ENCODE measurements at regions not wholly inside any gene's neighbourhood (a gene's known extent, or its start where the extent isn't known, plus 50 kb on each side); places are given as distances from the start of the nearest gene placed in this dataset.

GRCh38 chr2:885230-886071, 65.2 kb upstream of the SNTG2 start:
- no peak for DNase-seq (ENCODE audit: low spot score)
- intact Hi-C loops (cut with micrococcal nuclease) = no loop called here
- no peak overlapping the region for H3K27ac Mint-ChIP-seq

GRCh38 chr2:883803-884748, 66.6 kb upstream of the SNTG2 start:
- intact Hi-C loops (cut with micrococcal nuclease) = no loop called here
- H3K4me1 Mint-ChIP-seq (ENCODE audit: low read depth) = no peaks in the 10 kb centered on the region
- DNase-seq (ENCODE audit: low spot score) = no peak
- no peak overlapping the region for H3K4me3 Mint-ChIP-seq
- no peaks in the 10 kb centered on the region for H3K9me3 Mint-ChIP-seq
- H3K27me3 Mint-ChIP-seq (ENCODE audit: insufficient read depth) = peaks cover 5% of the 10 kb centered on the region
- no peak overlapping the region for H3K27ac Mint-ChIP-seq
- H3K36me3 Mint-ChIP-seq (ENCODE audit: low read depth) = no peaks in the 10 kb centered on the region

More at GRCh38 chr2:885230-886071, 65.2 kb upstream of the SNTG2 start:
- H3K36me3 Mint-ChIP-seq (ENCODE audit: low read depth) = no peaks in the 10 kb centered on the region
- no peaks in the 10 kb centered on the region for H3K4me1 Mint-ChIP-seq (ENCODE audit: low read depth)
- H3K27me3 Mint-ChIP-seq (ENCODE audit: insufficient read depth) = peaks cover 5% of the 10 kb centered on the region
- no peaks in the 10 kb centered on the region for H3K9me3 Mint-ChIP-seq
- no peak overlapping the region for H3K4me3 Mint-ChIP-seq

- Mint-ChIP-seq H3K36me3 (ENCODE audit: low read depth) (no peaks in the 10 kb centered on the region), H3K4me3 (no peak overlapping the region), H3K4me1 (ENCODE audit: low read depth) (no peaks in the 10 kb centered on the region), H3K9me3 (no peaks in the 10 kb centered on the region), H3K27me3 (ENCODE audit: insufficient read depth) (peaks cover 5% of the 10 kb centered on the region), H3K27ac (no peak overlapping the region)
- no peak for DNase-seq (ENCODE audit: low spot score)
- intact Hi-C loops (cut with micrococcal nuclease) = no loop called here
These were observed 67.3 kb upstream of the SNTG2 start for GRCh38 chr2:883260-883802.

GRCh38 chr2:881204-881918, 69.3 kb upstream of the SNTG2 start:
- Mint-ChIP-seq H3K4me3 (no peak overlapping the region), H3K4me1 (ENCODE audit: low read depth) (no peaks in the 10 kb centered on the region), H3K27me3 (ENCODE audit: insufficient read depth) (peaks cover 5% of the 10 kb centered on the region), H3K36me3 (ENCODE audit: low read depth) (no peaks in the 10 kb centered on the region), H3K9me3 (no peaks in the 10 kb centered on the region), H3K27ac (no peak overlapping the region)
- intact Hi-C loops (cut with micrococcal nuclease) = no loop called here
- DNase-seq (ENCODE audit: low spot score) = no peak

GRCh38 chr2:880201-880970, 70.3 kb upstream of the SNTG2 start:
- Mint-ChIP-seq H3K36me3 (ENCODE audit: low read depth) (no peaks in the 10 kb centered on the region), H3K9me3 (no peaks in the 10 kb centered on the region), H3K27me3 (ENCODE audit: insufficient read depth) (peaks cover 5% of the 10 kb centered on the region), H3K27ac (no peak overlapping the region), H3K4me1 (ENCODE audit: low read depth) (no peaks in the 10 kb centered on the region), H3K4me3 (no peak overlapping the region)
- no peak for DNase-seq (ENCODE audit: low spot score)
- intact Hi-C loops (cut with micrococcal nuclease) = no loop called here

GRCh38 chr2:879540-879939, 71.1 kb upstream of the SNTG2 start:
- DNase-seq (ENCODE audit: low spot score) = no peak
- Mint-ChIP-seq H3K4me3 (no peak overlapping the region), H3K4me1 (ENCODE audit: low read depth) (no peaks in the 10 kb centered on the region), H3K9me3 (no peaks in the 10 kb centered on the region), H3K27ac (no peak overlapping the region), H3K36me3 (ENCODE audit: low read depth) (no peaks in the 10 kb centered on the region), H3K27me3 (ENCODE audit: insufficient read depth) (peaks cover 5% of the 10 kb centered on the region)
- intact Hi-C loops (cut with micrococcal nuclease) = no loop called here

GRCh38 chr2:878245-878930, 72.3 kb upstream of the SNTG2 start:
- H3K36me3 Mint-ChIP-seq (ENCODE audit: low read depth) = no peaks in the 10 kb centered on the region
- no peak overlapping the region for H3K27ac Mint-ChIP-seq
- no peak for DNase-seq (ENCODE audit: low spot score)
- H3K9me3 Mint-ChIP-seq = no peaks in the 10 kb centered on the region
- intact Hi-C loops (cut with micrococcal nuclease) = no loop called here
- no peak overlapping the region for H3K4me3 Mint-ChIP-seq
- no peaks in the 10 kb centered on the region for H3K4me1 Mint-ChIP-seq (ENCODE audit: low read depth)
- H3K27me3 Mint-ChIP-seq (ENCODE audit: insufficient read depth) = peaks cover 2% of the 10 kb centered on the region

GRCh38 chr2:877747-878146, 72.9 kb upstream of the SNTG2 start:
- no peak overlapping the region for H3K27ac Mint-ChIP-seq
- DNase-seq (ENCODE audit: low spot score) = no peak
- H3K4me1 Mint-ChIP-seq (ENCODE audit: low read depth) = no peaks in the 10 kb centered on the region
- intact Hi-C loops (cut with micrococcal nuclease) = no loop called here
- no peak overlapping the region for H3K4me3 Mint-ChIP-seq
- H3K27me3 Mint-ChIP-seq (ENCODE audit: insufficient read depth) = no peaks in the 10 kb centered on the region
- H3K36me3 Mint-ChIP-seq (ENCODE audit: low read depth) = no peaks in the 10 kb centered on the region
- H3K9me3 Mint-ChIP-seq = no peaks in the 10 kb centered on the region

GRCh38 chr2:875687-876615, 74.7 kb upstream of the SNTG2 start:
- Mint-ChIP-seq H3K4me3 (no peak overlapping the region), H3K27me3 (ENCODE audit: insufficient read depth) (no peaks in the 10 kb centered on the region), H3K9me3 (no peaks in the 10 kb centered on the region), H3K27ac (no peak overlapping the region), H3K36me3 (ENCODE audit: low read depth) (no peaks in the 10 kb centered on the region), H3K4me1 (ENCODE audit: low read depth) (no peaks in the 10 kb centered on the region)
- intact Hi-C loops (cut with micrococcal nuclease) = no loop called here
- DNase-seq (ENCODE audit: low spot score) = no peak

GRCh38 chr2:873651-874580, 76.7 kb upstream of the SNTG2 start:
- Mint-ChIP-seq H3K4me3 (no peak overlapping the region), H3K27ac (no peak overlapping the region), H3K9me3 (no peaks in the 10 kb centered on the region), H3K27me3 (ENCODE audit: insufficient read depth) (no peaks in the 10 kb centered on the region), H3K36me3 (ENCODE audit: low read depth) (no peaks in the 10 kb centered on the region), H3K4me1 (ENCODE audit: low read depth) (no peaks in the 10 kb centered on the region)
- intact Hi-C loops (cut with micrococcal nuclease) = no loop called here
- DNase-seq (ENCODE audit: low spot score) = no peak
